GM18498 (cell line): ENCODE measurements at regions not wholly inside any gene's neighbourhood (a gene's known extent, or its start where the extent isn't known, plus 50 kb on each side); places are given as distances from the start of the nearest gene placed in this dataset.

Experiments
- ATAC-seq: cut with Tn5 transposase; IDR thresholded peaks from one replicate; pipeline ENCODE4 v1.9.1; 2021; ENCODE audit warnings: mild to moderate bottlenecking, moderate library complexity; ENCODE audit not compliant: unreplicated experiment

DNA sequence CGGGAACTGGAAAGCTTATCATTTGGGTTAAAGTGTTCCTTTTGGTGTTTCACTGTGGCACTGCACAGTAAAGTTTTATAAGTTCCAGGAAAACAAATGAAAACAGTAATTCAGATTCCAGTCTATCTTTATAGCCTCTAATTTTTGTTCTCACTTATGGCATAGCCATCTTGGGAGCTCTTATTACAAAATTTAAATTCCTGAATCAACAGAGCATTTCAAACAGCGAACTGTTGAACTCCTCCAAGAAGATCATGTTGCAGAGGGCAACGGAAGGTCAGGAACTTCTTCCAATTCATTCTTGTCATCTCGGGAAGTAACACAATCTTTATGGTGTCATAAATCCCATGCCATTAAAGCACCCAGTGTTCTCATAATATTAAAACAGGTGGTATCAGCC lies 229.1 kb downstream of the KCNC2 start:
- no peak for ATAC-seq

DNA sequence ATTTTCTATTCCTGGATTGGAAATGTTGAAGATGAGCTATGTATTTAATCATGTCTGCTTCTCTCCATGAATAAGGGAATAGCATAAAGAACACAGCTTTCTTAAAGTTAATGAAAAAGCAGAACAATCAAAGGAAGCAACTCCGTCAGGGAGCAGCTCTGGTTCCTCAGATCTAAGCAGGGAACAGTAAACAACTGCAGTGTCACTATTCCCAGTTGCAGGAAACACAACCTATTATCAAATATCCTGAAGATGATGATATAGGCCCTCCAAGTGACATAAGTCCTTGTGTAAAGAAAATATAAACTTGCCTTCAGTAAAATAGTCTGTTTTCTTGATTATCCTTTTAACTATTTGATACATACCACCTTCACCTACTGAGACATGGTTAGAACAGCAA lies 228.1 kb downstream of the KCNC2 start:
- no peak for ATAC-seq

DNA sequence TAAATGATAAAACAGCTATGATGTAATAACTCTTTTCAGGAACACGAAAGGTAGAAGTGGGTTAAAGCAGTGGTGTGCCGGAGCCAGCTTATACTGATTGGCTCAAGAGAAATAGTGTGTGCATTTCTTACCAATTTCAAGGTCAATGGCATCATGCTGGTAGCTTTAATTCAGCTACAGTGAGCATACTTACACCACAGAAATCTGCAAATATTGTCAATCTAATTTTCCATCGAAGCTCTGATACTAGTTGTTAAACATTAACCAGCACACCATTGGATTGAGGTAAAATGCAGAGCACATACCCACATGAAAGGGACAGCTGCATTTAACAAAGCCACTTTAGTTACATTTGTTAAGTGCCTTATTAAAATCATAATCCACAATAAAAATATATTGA lies 225.7 kb downstream of the KCNC2 start:
- no peak for ATAC-seq

DNA sequence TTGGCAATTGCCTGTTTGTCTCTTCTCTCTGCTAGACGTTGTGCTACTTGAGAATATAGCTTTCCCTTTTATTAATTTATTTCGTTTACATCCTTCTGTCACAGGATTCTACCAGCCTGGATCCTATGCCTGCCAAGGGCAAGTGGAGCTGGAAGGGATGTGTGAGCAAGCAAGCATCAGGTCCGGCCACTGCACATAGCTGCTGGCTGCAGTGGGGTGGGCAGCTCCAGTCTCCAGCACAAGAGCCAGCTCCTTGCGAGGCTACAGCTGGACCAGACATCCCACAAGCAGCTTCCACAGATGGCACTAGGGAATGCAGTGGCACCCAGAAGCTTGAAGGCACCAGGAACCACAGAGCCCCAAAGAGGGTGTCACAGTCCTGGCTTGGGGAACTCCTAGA lies 225.0 kb downstream of the KCNC2 start:
- ATAC-seq: no peak

DNA sequence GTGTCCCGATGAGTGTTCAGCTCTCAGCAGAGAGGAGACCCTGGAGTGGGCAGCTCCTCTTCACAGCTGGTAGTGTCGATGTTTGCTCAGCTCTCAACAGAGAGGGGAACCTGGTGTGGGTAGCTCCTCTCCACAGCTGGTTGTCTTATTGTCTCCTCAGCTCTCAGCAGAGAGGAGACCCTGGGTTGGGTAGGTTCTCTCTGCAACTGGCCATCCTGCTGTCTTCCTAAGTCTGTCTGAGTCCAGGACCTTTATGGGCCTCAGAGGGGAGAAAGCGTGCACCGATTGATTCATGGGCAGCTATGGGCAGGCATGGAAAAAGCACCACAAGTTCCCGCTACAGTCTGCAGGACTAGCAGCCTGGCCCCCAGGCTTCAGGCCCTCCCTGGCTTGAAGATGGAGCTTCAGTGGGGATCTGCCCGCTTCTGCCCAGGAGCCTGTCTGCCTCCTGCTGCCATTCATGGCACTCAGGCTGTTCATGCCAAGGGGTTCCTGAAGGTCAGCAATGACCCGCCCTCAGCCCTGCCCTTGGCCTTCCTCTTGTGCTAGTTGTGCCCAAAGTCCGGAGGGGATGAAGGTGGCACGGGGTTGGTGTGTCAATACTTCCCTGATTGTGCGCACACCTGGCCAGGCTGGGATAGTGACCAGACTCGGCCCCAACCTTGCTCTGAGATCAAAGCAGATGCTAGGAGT lies 224.2 kb downstream of the KCNC2 start:
- ATAC-seq: no peak

DNA sequence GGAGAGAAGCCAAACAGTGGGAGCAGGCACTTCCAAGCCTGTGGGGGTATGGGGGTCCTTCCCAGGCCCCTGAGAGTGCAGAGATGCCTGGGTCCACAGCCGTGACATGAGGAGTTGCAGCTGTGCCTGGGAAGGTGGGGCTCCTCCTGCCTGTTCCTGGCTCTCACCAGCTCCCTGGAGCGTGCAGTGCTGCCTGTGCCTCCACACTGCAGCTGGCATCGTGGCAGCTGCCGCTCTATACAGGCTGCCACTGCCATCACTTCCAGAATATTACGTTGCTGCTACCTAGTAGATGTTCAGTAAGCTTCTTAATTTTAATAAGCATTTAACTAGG lies 223.7 kb downstream of the KCNC2 start:
- no peak for ATAC-seq

DNA sequence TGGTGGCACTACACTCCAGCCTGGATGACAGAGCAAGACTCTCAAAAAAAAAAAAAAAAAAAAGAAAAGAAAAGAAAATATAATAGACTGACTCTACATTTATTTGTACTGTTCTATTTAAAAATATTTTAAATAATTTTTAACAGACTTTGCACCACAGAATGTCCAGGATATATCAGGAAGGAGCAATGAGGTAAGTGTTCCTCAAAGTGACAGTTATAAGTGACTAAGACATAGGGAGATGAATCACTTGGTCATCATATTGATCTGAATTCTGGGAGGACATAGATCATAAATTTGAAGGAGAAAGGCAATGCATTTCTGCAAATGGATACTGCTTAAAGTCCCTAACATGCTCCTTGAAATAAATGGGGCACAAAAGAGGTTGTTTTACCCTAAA lies 221.5 kb downstream of the KCNC2 start:
- no peak for ATAC-seq
